Epidermal melanocyte (primary cell): ENCODE measurements at regions not wholly inside any gene's neighbourhood (a gene's known extent, or its start where the extent isn't known, plus 50 kb on each side); places are given as distances from the start of the nearest gene placed in this dataset.

Experiments used
- DNase-seq: peaks from one replicate; pipeline ENCODE4 v3.0.0; 2011; ENCODE audit warnings: low spot score; ENCODE audit not compliant: insufficient read length

- DNase-seq, result no peak
These were observed 62.1 kb upstream of the G2E3 start for GRCh38 chr14:30496852-30497251.

DNA sequence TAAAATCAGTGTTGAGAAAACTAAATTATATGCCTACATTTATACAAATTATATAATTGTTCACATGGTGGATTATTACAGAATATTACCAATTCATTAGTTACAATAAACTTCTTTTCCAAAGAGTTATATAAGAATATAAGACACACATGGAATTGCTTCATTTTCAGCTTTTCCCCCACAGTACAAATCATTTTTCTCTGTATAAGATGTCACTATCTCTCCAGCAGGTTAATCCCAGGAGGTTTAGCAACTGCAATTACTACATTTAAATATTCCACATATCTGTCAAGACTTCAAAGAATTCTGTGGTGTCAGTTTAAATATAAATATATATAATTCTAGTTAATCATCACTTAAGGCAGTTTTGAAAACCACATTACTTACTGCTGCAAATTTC is 59.6 kb upstream of the G2E3 start:
- DNase-seq, result no peak

GRCh38 chr14:30500222-30500621 is 58.7 kb upstream of the G2E3 start:
- no peak for DNase-seq

DNA sequence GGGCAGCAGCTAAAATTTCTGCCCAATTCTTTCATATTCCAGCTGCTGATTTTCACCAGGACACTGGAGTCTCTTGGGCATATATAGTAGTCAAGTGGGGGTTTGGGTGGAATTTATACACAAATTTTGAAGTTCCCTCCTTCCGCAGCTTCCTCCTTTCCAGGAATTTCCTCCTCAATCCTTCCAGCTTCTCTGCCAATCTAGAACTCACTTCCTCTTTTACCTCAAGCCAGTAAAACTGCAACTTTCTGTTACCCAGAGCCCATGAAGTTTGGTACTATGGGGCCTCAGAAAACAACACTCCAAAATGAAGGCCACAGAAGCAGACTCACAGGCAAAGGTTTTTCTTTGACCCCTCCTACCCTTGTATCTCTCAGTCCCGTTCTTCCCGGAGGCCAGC is 51.7 kb upstream of the G2E3 start:
- no peak for DNase-seq
